AG04450 (cell line): ENCODE measurements at regions not wholly inside any gene's neighbourhood (a gene's known extent, or its start where the extent isn't known, plus 50 kb on each side); places are given as distances from the start of the nearest gene placed in this dataset.
A peak's percentile ranks its signal among the peaks of the same experiment; 100 is the strongest.

ENCODE experiments used
- CTCF ChIA-PET: fragments of 300-600, 350-600 bp; formaldehyde crosslinking; extraction: SDS; loops from one replicate; lab custom pipeline; 2022; ENCODE audit warnings: antibody characterized with exemption, inconsistent platforms; lab: Charles Lee
- POLR2A ChIA-PET: fragments of 350-600 bp; formaldehyde crosslinking; extraction: SDS; loops from one replicate; lab custom pipeline; 2021; ENCODE audit warnings: antibody characterized with exemption, inconsistent platforms; lab: Yijun Ruan, JAX
- DNase-seq: peaks from one replicate; pipeline ENCODE4 v3.0.0-alpha.2; 2011; ENCODE audit warnings: low read depth, low spot score
- H3K27ac ChIP-seq: one replicate; pipeline ENCODE4 v1.5.1; 2012; ENCODE audit warnings: low read depth, low read length, control low read depth
- H3K27me3 ChIP-seq: one replicate; pipeline ENCODE4 v1.6.0; 2012; ENCODE audit warnings: low read length; ENCODE audit not compliant: control insufficient read depth, insufficient read depth
- H3K4me3 ChIP-seq: 2 replicates; pipeline ENCODE4 v1.5.1; 2011; ENCODE audit warnings: mild to moderate bottlenecking, low read depth, low read length, control low read depth
- H3K9me3 ChIP-seq: 2 replicates; pipeline ENCODE4 v1.5.1; 2012; ENCODE audit warnings: low read length; ENCODE audit not compliant: control insufficient read depth, insufficient read depth
- TF ChIP-seq, protein P1 (sequence below): IDR thresholded peaks from 2 replicates; pipeline ENCODE4 v1.5.1; 2011; ENCODE audit warnings: low read depth, low read length, control low read depth, inconsistent platforms

DNA sequence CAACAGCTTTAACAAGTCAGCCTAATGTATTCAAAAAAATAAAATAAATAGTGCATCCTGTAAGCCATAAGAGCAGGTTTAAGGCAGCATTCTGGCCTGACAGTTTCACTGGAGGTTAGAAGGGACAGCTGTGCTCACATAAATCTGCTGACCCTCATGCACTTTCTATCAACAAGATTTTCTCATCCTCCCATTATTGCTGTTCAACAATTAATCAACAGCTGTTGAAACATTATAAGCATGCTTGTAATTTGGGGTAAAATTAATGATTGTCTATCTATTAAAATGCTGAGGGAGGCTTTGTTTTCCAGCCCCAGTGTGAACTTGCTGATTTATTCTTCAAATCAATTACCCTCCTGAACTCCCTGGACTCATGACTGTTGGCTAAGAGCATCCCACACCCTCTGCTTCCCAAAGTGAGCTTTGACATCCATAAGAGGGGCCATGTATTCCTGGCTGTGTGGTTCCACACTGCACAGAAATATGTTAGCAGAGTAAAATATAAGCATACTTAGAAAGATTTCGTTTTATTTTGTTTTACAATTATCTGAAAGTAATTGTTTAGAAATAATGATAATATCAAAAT, 492.4 kb downstream of the EFNB2 start:
- no peak for DNase-seq
- Histone ChIP-seq H3K4me3 (no peak overlapping the region), H3K27me3 (no peaks in the 10 kb centered on the region), H3K27ac (no peak overlapping the region), H3K9me3 (no peaks in the 10 kb centered on the region; the same call in 1 of the 2 replicates)
- ChIA-PET POLR2A (no interaction called here), CTCF (no interaction called here)
- TF ChIP-seq, protein P1, sequence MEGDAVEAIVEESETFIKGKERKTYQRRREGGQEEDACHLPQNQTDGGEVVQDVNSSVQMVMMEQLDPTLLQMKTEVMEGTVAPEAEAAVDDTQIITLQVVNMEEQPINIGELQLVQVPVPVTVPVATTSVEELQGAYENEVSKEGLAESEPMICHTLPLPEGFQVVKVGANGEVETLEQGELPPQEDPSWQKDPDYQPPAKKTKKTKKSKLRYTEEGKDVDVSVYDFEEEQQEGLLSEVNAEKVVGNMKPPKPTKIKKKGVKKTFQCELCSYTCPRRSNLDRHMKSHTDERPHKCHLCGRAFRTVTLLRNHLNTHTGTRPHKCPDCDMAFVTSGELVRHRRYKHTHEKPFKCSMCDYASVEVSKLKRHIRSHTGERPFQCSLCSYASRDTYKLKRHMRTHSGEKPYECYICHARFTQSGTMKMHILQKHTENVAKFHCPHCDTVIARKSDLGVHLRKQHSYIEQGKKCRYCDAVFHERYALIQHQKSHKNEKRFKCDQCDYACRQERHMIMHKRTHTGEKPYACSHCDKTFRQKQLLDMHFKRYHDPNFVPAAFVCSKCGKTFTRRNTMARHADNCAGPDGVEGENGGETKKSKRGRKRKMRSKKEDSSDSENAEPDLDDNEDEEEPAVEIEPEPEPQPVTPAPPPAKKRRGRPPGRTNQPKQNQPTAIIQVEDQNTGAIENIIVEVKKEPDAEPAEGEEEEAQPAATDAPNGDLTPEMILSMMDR: no peak

DNA sequence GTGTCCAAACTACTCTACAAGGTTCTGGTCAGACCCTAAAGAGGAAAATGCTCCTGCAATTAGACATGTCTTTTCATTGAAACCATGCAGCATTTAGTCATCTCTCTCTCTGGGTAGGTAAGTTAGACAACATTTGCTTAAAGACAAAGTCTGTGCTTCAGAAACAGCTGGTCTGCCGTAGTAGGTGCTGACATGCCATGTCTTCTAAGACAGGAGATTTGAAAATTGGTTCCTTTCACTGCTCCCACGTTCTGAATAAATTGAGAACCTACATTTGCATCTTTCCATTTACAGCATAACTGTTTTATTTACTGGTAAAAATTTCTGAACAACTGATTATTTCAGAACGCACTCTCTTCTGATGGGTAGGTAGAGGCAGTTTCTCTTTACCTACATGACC, 494.0 kb downstream of the EFNB2 start:
- Histone ChIP-seq H3K27ac (no peak overlapping the region), H3K9me3 (peaks cover 3% of the 10 kb centered on the region), H3K27me3 (no peaks in the 10 kb centered on the region), H3K4me3 (no peak overlapping the region)
- POLR2A ChIA-PET: no interaction called here
- CTCF ChIA-PET: no interaction called here
- TF ChIP-seq, protein P1: no peak
- no peak for DNase-seq

DNA sequence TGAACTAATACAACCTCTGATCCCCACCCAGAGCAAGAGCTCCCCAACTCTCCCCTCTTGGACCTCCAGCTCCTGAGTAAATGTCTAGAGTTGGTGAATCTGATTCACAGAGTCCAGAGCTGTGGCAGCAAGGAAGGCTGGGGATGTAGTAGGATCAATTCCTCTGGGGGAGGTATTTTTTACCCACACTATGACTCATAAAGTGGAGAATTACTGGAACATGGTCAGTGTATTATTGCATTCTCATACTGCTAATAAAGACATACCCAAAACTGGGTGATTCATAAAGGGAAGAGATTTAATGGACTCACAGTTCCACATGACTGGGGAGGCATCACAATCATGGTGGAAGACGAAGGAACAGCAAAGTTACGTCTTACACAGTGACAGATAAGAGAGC, 496.7 kb downstream of the EFNB2 start:
- Histone ChIP-seq H3K27ac (no peak overlapping the region), H3K9me3 (peaks cover 3% of the 10 kb centered on the region), H3K4me3 (no peak overlapping the region), H3K27me3 (no peaks in the 10 kb centered on the region)
- DNase-seq: peak; percentile 44
- CTCF ChIA-PET: no interaction called here
- TF ChIP-seq, protein P1: no peak
- POLR2A ChIA-PET: no interaction called here

DNA sequence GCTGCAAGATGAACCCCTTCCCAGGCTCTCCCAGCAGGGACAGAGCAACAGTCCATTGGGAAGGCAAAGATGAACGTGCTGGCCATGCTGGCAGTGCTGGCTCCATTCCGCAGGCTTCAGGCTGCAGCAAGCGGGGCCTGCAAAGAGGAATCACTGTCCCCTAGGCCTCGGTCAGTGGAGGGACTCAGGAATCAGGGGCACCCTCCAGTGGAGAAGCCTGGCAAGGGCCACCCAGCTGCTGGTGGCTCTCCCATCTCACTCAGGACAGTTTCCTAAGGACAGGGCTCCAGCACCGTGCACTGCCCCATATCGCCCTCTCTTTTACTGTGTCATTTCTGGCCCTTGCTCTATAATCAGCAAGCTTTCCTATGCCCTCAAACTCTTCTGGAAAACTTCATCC, 498.6 kb downstream of the EFNB2 start:
- no peak overlapping the region for H3K4me3 ChIP-seq
- H3K27ac ChIP-seq: no peak overlapping the region
- H3K9me3 ChIP-seq: peaks cover 3% of the 10 kb centered on the region
- TF ChIP-seq, protein P1: no peak
- CTCF ChIA-PET: no interaction called here
- POLR2A ChIA-PET: no interaction called here
- H3K27me3 ChIP-seq: no peaks in the 10 kb centered on the region
- DNase-seq: no peak

DNA sequence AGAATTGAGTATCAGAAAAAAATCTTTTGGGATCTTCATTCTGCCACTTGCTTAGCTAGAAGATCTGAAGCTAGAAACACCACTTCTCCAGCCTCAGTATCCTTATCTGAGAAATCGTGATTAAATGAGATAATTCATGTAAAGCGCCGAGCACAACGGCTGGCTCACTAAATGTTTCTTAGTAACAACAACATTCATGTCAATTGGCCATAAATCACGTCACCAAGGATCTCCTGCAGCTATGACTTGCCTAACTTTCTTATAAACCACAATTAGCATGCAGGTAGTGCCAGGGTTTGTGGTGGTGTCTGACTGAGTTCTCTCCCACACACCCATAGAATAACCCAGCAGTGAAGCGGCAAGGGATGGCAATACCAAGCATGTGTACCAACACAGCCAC, 501.3 kb downstream of the EFNB2 start:
- H3K4me3 ChIP-seq: no peak overlapping the region
- H3K9me3 ChIP-seq: peaks cover 3% of the 10 kb centered on the region; the same call in 1 of the 2 replicates
- no peak for DNase-seq
- TF ChIP-seq, protein P1: no peak
- ChIA-PET POLR2A (no interaction called here), CTCF (interaction anchor here (0.5 to 1.1 kb wide), 3 partner anchors 11 to 168 kb away, joined by 3 read pairs; no protein-coding TSS in a partner anchor)
- no peaks in the 10 kb centered on the region for H3K27me3 ChIP-seq
- H3K27ac ChIP-seq: no peak overlapping the region
